Subcutaneous abdominal adipose tissue (tissue), 5 donors: ENCODE measurements at regions not wholly inside any gene's neighbourhood (a gene's known extent, or its start where the extent isn't known, plus 50 kb on each side); places are given as distances from the start of the nearest gene placed in this dataset.
A peak's percentile ranks its signal among the peaks of the same experiment; 100 is the strongest.

Experiments
- H3K27ac ChIP-seq: one replicate; pipeline ENCODE4 v1.7.0; 2013; ENCODE audit warnings: low read depth, mild to moderate bottlenecking, inconsistent platforms, low read length, moderate library complexity
- H3K27me3 ChIP-seq, 5 donors: one replicate each; pipeline ENCODE4 v1.7.0; 2013; ENCODE audit warnings: low read length in 5 of 5, inconsistent platforms in 1 of 5; ENCODE audit not compliant: control insufficient read depth in 5 of 5, insufficient read depth in 4 of 5
- H3K36me3 ChIP-seq, 5 donors: one replicate each; pipeline ENCODE4 v1.7.0; 2013; ENCODE audit warnings: low read length in 5 of 5; ENCODE audit not compliant: control insufficient read depth in 5 of 5, insufficient read depth in 5 of 5
- H3K4me1 ChIP-seq, 5 donors: one replicate each; pipeline ENCODE4 v1.7.0; 2013; ENCODE audit warnings: low read length in 5 of 5, mild to moderate bottlenecking in 3 of 5, moderate library complexity in 1 of 5; ENCODE audit not compliant: control insufficient read depth in 5 of 5, insufficient read depth in 5 of 5
- H3K4me3 ChIP-seq, 5 donors: one replicate each; pipeline ENCODE4 v1.7.0; 2013; ENCODE audit warnings: low read length in 5 of 5, low read depth in 1 of 5
- H3K9ac ChIP-seq, 5 donors: one replicate each; pipeline ENCODE4 v1.7.0; 2013; ENCODE audit warnings: low read length in 5 of 5, mild to moderate bottlenecking in 4 of 5, moderate library complexity in 3 of 5
- H3K9me3 ChIP-seq, 5 donors: one replicate each; pipeline ENCODE4 v1.7.0; 2013; ENCODE audit warnings: low read length in 5 of 5; ENCODE audit not compliant: control insufficient read depth in 5 of 5
- donor health status: healthy.
- donor health status: healthy.
- donor health status: healthy.
- donor health status: healthy.
- donor health status: healthy.

DNA sequence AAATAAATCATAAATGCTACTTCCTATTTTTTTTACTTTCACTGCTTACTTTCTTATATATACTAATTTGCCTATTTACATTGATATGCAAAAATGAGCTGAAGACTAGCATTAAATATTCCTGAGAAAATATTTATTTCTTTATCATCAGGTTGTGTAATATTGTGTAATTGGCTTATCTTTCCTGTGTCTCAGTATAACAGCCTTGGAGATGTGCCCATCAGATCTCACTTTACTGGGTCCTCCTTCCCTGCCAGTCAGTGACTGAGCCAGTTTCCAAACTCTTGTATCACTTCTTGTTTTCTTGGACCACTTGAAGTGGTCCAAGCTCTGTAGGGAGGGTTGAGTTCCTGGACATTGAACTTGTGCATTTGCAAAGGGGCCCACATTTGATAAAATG is 900.0 kb downstream of the LUZP2 start:
- H3K27ac ChIP-seq: no peak overlapping the region
- no peaks in the 10 kb centered on the region for H3K27me3 ChIP-seq
- H3K4me3 ChIP-seq: no peak overlapping the region
- H3K4me1 ChIP-seq: no peaks in the 10 kb centered on the region
- H3K36me3 ChIP-seq: no peaks in the 10 kb centered on the region
- no peaks in the 10 kb centered on the region for H3K9me3 ChIP-seq
- H3K9ac ChIP-seq: no peak overlapping the region

DNA sequence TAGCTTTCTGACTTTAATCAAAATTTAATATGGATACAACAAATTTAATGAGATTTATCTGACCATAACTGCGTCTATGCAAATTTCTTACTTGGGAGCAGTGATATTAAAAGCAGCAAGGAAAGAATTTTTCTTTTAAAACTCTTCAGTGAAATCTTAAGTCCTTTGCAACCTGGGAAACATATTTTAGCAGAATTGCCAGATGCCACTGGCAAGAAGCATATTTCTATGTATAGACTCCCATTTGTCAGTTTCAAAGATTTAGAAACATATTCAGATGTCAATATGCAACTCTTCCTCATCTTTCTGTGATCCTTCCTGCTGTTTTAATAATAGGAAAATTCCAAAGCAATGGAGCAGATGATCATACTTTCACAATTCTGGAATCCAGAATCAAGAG is 911.3 kb downstream of the LUZP2 start:
- Histone ChIP-seq H3K27ac (no peak overlapping the region), H3K4me3 (no peak overlapping the region), H3K9ac (no peak overlapping the region), H3K27me3 (no peaks in the 10 kb centered on the region), H3K36me3 (no peaks in the 10 kb centered on the region), H3K4me1 (no peaks in the 10 kb centered on the region), H3K9me3 (no peaks in the 10 kb centered on the region)

DNA sequence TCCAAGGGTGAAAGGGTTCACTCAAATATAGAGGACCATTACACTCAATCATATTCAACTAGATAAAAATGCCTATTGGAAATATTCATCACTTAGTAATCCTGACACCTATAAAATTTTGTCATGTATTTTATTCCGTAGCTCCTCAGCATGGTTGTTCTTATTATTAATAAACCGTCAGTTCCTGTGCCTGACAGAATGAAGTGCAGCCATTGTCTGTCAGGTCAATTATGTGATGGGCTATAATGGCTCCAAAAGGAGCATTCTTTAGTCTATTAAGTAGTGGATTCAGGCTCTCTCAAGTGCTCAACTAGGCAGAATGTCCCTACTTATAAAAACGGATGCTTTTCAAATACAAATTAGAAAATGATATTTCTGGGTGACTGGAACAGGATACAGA is 916.1 kb upstream of the ANO3 start:
- no peaks in the 10 kb centered on the region for H3K27me3 ChIP-seq
- no peaks in the 10 kb centered on the region for H3K36me3 ChIP-seq
- no peak overlapping the region for H3K27ac ChIP-seq
- H3K4me1 ChIP-seq: no peaks in the 10 kb centered on the region
- H3K4me3 ChIP-seq: no peak overlapping the region
- H3K9ac ChIP-seq: no peak overlapping the region
- no peaks in the 10 kb centered on the region for H3K9me3 ChIP-seq

DNA sequence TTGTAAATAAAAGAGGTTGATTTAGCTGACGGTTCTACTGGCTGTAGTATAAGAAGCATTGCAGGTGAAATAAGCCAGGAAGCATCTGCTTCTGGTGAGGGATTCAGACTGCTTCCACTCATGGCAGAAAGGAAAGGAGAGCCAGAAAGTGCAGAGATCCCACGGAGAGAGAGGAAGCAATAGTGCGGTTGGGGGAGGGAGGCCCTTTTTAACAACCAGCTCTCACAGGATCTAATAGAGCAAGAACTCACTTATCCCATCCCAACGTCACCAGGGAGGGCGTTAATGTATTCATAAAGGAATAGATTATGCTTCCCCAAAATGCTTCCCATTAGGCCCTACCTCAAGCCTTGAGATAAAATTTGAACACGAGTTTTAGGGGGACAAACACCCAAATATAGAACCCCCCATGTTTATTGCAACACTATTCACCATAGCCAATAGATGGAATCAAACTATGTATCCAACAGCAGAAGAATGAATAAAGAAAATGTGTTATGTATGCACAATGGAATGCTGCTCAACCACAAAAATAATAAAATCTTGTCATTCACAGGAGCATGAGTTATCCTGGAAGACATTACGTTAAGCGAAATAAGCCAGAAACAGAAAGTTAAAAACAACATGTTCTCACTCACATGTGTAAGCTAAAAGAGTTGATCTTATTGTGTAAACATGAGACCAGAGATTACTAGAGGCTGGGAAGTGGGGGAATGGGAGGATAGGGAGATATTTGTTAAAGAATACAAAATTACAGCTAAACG is 908.3 kb upstream of the ANO3 start:
- no peak overlapping the region for H3K27ac ChIP-seq
- H3K4me3 ChIP-seq: no peak overlapping the region
- no peaks in the 10 kb centered on the region for H3K27me3 ChIP-seq
- H3K9me3 ChIP-seq: no peaks in the 10 kb centered on the region
- H3K4me1 ChIP-seq: no peaks in the 10 kb centered on the region
- H3K36me3 ChIP-seq: no peaks in the 10 kb centered on the region
- H3K9ac ChIP-seq: no peak overlapping the region

DNA sequence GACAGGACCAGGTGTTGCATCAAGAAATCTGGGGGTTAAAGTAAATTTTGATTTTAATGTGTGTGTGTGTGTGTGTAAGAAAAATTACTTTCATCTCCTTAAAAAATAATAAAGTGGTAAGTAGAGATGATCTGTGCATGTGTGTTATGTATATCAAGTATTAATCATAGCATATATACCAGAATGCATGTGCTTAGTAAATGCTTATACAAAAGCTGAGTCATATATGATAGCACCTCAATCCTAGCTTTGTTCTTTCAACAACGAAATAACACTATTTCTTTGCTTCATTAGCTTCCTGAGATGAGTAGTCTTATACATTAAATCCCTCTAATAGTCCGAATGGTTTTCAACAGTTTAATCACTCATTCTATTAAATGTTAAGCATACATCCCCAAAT is 899.6 kb upstream of the ANO3 start:
- no peaks in the 10 kb centered on the region for H3K27me3 ChIP-seq
- H3K9ac ChIP-seq: no peak overlapping the region
- H3K9me3 ChIP-seq: no peaks in the 10 kb centered on the region
- H3K4me3 ChIP-seq: no peak overlapping the region
- no peaks in the 10 kb centered on the region for H3K4me1 ChIP-seq
- no peaks in the 10 kb centered on the region for H3K36me3 ChIP-seq
- no peak overlapping the region for H3K27ac ChIP-seq

DNA sequence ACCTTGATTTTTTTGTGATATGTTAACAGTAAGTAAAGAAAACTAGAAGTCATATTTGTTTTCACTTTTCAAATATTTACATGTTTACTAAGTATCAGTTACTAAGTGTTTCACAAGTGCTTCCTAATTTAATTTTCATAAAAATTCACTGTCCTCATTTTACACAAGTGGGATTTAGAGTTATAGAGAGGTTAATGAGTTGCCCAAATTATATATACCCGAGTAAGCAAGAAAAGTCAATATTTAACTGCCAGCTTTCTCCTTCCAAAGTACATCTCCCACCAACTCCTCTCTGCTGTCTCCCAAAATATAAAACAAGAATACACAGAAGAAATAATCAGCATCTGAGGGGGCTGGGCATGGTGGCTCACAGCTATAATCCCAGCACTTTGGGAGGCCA is 896.7 kb upstream of the ANO3 start:
- Histone ChIP-seq H3K4me1 (no peaks in the 10 kb centered on the region), H3K9ac (no peak overlapping the region), H3K4me3 (no peak overlapping the region), H3K9me3 (no peaks in the 10 kb centered on the region), H3K36me3 (no peaks in the 10 kb centered on the region), H3K27ac (no peak overlapping the region), H3K27me3 (no peaks in the 10 kb centered on the region)

DNA sequence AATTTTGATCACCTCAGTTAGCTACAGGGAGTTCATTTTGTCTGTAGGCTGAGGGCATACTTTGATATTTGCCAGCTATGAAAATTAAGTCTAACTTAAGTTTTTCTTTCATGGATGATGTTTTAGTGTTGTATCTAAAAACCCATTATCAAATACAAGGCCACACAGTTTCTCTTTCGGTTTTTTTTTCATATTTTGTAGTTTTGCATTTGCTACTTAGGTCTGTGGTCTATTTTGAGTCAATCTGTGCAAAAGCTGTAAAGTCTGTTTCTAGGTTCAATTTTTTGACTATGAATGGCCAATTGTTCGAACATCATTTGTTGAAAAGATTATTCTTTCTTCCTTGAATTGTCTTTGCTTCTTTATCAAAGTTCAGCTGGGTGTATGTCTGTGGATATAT is 895.6 kb upstream of the ANO3 start:
- Histone ChIP-seq H3K4me3 (no peak overlapping the region), H3K27me3 (no peaks in the 10 kb centered on the region), H3K36me3 (no peaks in the 10 kb centered on the region), H3K9me3 (no peaks in the 10 kb centered on the region), H3K4me1 (peaks cover 0 to 4% (median 2%) of the 10 kb centered on the region in 5 donors), H3K9ac (no peak overlapping the region), H3K27ac (no peak overlapping the region)

DNA sequence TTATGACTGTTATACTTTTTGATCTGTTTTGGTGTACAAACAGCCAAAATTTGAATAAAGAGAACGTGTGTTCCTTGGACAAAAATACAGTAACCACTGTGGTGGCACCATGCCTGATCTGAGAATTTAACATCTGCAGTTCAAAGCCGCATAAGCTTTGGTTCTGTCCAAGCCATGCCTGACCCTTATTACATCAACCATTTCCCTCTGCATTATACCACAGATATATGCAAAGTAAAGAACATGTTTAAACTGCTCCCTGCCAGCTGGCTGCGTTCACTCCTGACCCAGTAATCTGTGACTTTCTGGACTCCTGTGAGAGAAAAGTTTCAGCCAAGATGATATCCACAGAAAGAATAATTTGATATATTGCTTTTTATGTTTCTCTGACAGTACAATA is 890.5 kb upstream of the ANO3 start:
- Histone ChIP-seq H3K4me3 (peak overlapping the region in 1 of 5 donors; percentile 13), H3K9ac (peak overlapping the region in 1 of 5 donors; percentile 32), H3K36me3 (no peaks in the 10 kb centered on the region), H3K27me3 (no peaks in the 10 kb centered on the region), H3K9me3 (no peaks in the 10 kb centered on the region), H3K27ac (no peak overlapping the region), H3K4me1 (peaks cover 0 to 17% (median 12%) of the 10 kb centered on the region in 5 donors)

DNA sequence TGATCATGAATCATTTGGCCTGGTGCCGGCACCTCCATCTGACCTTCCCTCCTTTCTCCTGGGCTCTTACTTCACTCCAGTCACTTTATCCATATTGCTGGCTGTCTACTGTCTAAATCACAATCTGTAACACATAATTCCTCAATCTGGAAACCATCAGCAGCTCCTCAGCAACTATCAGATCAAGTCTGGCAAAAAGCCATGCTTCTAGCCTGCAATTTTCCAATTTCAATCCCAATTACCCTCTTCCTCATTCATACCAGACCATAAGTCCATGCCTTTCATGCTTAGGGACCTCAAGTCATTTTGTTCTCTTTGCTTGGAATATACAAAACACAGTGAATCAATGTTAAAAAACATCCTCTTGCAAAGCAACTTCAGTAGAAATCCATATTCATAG is 882.8 kb upstream of the ANO3 start:
- H3K9ac ChIP-seq: no peak overlapping the region
- H3K27me3 ChIP-seq: no peaks in the 10 kb centered on the region
- H3K4me3 ChIP-seq: no peak overlapping the region
- H3K4me1 ChIP-seq: no peaks in the 10 kb centered on the region
- H3K36me3 ChIP-seq: no peaks in the 10 kb centered on the region
- H3K9me3 ChIP-seq: no peaks in the 10 kb centered on the region
- no peak overlapping the region for H3K27ac ChIP-seq

DNA sequence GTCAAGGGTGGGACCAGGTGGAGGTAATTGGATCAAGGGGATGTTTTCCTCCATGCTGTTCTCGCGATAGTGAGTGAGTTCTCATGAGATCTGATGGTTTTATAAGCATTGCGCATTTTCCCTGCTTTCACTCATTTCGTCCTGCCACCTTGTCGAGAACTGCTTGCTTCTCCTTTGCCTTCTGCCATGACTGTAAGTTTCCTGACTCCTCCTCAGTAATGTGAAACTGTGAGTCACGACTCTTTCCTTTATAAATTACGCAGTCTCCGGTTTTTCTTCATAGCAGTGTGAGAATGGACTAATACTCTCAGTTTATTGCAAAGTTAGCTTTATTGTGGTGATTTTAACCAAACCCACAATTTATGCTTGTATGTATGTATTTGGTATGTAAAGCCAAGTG is 878.5 kb upstream of the ANO3 start:
- H3K4me3 ChIP-seq: no peak overlapping the region
- no peak overlapping the region for H3K9ac ChIP-seq
- no peaks in the 10 kb centered on the region for H3K27me3 ChIP-seq
- H3K4me1 ChIP-seq: no peaks in the 10 kb centered on the region
- no peaks in the 10 kb centered on the region for H3K9me3 ChIP-seq
- H3K36me3 ChIP-seq: no peaks in the 10 kb centered on the region
- no peak overlapping the region for H3K27ac ChIP-seq
